Tibial nerve (tissue), 4 donors: ENCODE measurements at regions not wholly inside any gene's neighbourhood (a gene's known extent, or its start where the extent isn't known, plus 50 kb on each side); places are given as distances from the start of the nearest gene placed in this dataset.

Experiments used
- DNase-seq, 2 donors: peaks; one replicate each; pipeline ENCODE4 v3.0.0-alpha.2; 2019; ENCODE audit warnings: low spot score in 2 of 2
- H3K27ac ChIP-seq, 4 donors: fragments of 200-600 bp; sonication (generic) in 3 of 4; one replicate each; pipeline ENCODE4 v1.5.1; 2017 to 2019; ENCODE audit warnings: mild to moderate bottlenecking in 1 of 4
- H3K27me3 ChIP-seq, 2 donors: fragments of 200-600 bp; sonication (generic) in 1 of 2; one replicate each; pipeline versions ENCODE4 v1.5.1 to v1.6.0; 2017 to 2019
- H3K36me3 ChIP-seq, 3 donors: fragments of 200-600 bp; sonication (generic); one replicate each; pipeline ENCODE4 v1.5.1; 2018 to 2019
- H3K4me1 ChIP-seq, 4 donors: fragments of 200-600 bp; sonication (generic) in 3 of 4; one replicate each; pipeline ENCODE4 v1.5.1; 2017 to 2019
- H3K4me3 ChIP-seq, 4 donors: fragments of 200-600 bp; sonication (generic) in 3 of 4; one replicate each; pipeline ENCODE4 v1.5.1; 2017 to 2019; ENCODE audit warnings: mild to moderate bottlenecking in 1 of 4, moderate library complexity in 1 of 4
- H3K9me3 ChIP-seq, 4 donors: fragments of 200-600 bp; sonication (generic) in 3 of 4; one replicate each; pipeline ENCODE4 v1.5.1; 2017 to 2019
- EP300 ChIP-seq, 2 donors: sonication (generic); formaldehyde crosslinking; IDR thresholded peaks; one replicate each; pipeline ENCODE4 v1.6.1; 2017; ENCODE audit warnings: antibody characterized with exemption in 2 of 2, mild to moderate bottlenecking in 1 of 2
- POLR2A ChIP-seq, 2 donors: fragments of 450-650 bp; IDR thresholded peaks; one replicate each; pipeline ENCODE4 v1.6.1; 2017; ENCODE audit warnings: antibody characterized with exemption in 2 of 2, mild to moderate bottlenecking in 2 of 2, moderate library complexity in 2 of 2
- WGBS, 2 donors: methylation state at CpG; one replicate each; pipeline ENCODE4 v1.1.5; 2018; 5-methylcytosine and 5-hydroxymethylcytosine counted together
- TF ChIP-seq, protein P1 (sequence below), 5 experiments: fragments of 200-600 bp in 3 of 5; fragments of 450-650 bp in 2 of 5; sonication (generic) in 3 of 5; IDR thresholded peaks; one replicate each; pipeline ENCODE4 v1.5.1; 2016 to 2019; ENCODE audit warnings: antibody characterized with exemption in 5 of 5, mild to moderate bottlenecking in 3 of 5, moderate library complexity in 2 of 5

DNA sequence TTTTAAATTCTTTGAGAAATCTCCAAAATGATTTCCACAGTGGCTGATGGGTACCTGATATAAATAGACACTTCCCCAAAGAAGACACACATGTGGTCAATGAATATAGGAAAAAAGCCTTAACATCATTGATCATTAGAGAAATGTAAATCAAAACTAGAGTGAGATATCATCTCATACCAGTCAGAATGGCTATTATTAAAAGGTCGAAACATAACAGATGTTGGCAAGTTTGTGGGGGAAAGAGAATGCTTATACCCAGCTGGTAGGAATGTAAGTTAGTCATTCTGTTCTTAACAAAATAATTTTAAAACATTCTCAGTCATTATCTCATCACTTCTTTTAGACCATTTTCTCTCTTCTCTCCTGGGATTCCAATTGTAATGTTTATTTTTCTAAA, 1666.0 kb upstream of the ACO1 start:
- 80 to 81% methylated on average over 1 of the region's 1 CpG for WGBS, 2 donors
- Histone ChIP-seq H3K9me3 (no peaks in the 10 kb centered on the region), H3K36me3 (no peaks in the 10 kb centered on the region), H3K4me3 (no peak overlapping the region), H3K27ac (no peak overlapping the region), H3K4me1 (no peaks in the 10 kb centered on the region), H3K27me3 (no peaks in the 10 kb centered on the region)
- DNase-seq = no peak
- TF ChIP-seq POLR2A (IDR thresholded peaks at IDR 0.05) = no peak

DNA sequence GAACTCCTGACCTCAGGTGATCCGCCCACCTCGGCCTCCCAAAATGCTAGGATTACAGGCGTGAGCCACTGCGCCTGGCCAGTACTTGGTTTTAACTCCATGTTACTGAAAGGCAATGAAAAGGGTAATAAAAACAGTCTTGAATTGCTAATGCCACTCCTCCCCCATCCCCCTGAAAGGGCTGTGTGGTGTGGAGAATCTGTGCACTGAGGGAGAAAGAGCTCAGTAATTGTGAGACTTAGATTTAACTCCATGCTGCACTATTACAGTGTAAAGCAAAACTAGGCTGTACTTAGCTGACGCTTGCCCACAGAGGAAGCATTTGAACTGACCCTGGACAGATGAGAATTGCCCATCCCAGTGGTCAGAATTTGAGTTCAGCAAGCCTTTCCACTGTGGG, 1662.4 kb upstream of the ACO1 start:
- no peak for DNase-seq
- Histone ChIP-seq H3K4me1 (no peaks in the 10 kb centered on the region), H3K36me3 (no peaks in the 10 kb centered on the region), H3K9me3 (peaks cover 0 to 11% (median 0%) of the 10 kb centered on the region in 4 donors), H3K4me3 (no peak overlapping the region), H3K27me3 (no peaks in the 10 kb centered on the region), H3K27ac (no peak overlapping the region)
- TF ChIP-seq, protein P1, sequence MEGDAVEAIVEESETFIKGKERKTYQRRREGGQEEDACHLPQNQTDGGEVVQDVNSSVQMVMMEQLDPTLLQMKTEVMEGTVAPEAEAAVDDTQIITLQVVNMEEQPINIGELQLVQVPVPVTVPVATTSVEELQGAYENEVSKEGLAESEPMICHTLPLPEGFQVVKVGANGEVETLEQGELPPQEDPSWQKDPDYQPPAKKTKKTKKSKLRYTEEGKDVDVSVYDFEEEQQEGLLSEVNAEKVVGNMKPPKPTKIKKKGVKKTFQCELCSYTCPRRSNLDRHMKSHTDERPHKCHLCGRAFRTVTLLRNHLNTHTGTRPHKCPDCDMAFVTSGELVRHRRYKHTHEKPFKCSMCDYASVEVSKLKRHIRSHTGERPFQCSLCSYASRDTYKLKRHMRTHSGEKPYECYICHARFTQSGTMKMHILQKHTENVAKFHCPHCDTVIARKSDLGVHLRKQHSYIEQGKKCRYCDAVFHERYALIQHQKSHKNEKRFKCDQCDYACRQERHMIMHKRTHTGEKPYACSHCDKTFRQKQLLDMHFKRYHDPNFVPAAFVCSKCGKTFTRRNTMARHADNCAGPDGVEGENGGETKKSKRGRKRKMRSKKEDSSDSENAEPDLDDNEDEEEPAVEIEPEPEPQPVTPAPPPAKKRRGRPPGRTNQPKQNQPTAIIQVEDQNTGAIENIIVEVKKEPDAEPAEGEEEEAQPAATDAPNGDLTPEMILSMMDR (IDR thresholded peaks at IDR 0.05) = no peak
- TF ChIP-seq EP300 (IDR thresholded peaks at IDR 0.05) (no peak), POLR2A (IDR thresholded peaks at IDR 0.05) (no peak)
- WGBS, 2 donors = 52 to 68% methylated on average over 5 of the region's 5 CpGs

DNA sequence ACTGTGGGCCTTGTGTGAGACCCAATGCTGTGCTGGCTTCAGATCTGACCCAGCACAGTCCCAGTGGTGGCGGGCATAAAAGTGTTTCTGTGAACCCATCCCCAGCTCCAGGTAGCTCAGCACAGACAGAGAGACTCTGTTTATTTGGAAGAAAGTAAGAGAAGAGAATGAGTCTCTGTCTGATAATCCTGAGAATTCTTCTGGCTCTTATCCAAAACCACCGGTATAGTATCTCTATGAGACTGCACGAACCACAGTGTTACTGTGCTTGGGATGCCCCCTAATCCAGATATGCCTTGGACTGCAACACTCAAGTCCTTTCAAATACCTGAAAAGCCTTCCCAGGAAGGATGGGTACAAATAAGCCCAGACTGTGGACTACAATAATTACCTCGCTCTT, 1660.8 kb upstream of the ACO1 start:
- TF ChIP-seq POLR2A (IDR thresholded peaks at IDR 0.05) = no peak
- TF ChIP-seq, protein P1 (IDR thresholded peaks at IDR 0.05) = no peak
- no peak for TF ChIP-seq EP300 (IDR thresholded peaks at IDR 0.05)
- WGBS, 2 donors = 46 to 71% methylated on average over 4 of the region's 4 CpGs
- Histone ChIP-seq H3K27me3 (no peaks in the 10 kb centered on the region), H3K4me3 (no peak overlapping the region), H3K9me3 (peaks cover 0 to 11% (median 0%) of the 10 kb centered on the region in 4 donors), H3K4me1 (no peaks in the 10 kb centered on the region), H3K36me3 (no peaks in the 10 kb centered on the region), H3K27ac (no peak overlapping the region)
- no peak for DNase-seq

DNA sequence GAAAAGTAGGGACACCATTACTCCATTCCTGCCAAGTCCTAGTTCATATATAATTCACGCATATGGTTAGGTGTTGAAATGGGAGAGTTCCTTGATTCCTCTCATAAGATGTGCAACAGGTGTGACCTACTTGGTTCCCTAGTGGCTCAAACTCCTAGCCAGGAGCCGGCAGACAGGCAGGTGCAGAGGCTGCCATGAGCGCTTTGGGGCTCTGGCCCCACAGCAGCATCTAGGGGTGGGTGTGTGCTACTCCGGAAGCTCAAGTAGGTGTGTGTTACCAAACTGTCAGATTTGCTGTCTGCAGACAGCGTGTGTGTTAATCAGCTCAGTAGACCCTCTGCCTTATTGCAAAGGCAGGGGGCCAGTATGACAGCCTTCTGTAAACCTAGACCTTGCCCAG, 1652.4 kb upstream of the ACO1 start:
- Histone ChIP-seq H3K4me3 (no peak overlapping the region), H3K4me1 (no peaks in the 10 kb centered on the region), H3K9me3 (no peaks in the 10 kb centered on the region), H3K27me3 (no peaks in the 10 kb centered on the region), H3K27ac (no peak overlapping the region), H3K36me3 (no peaks in the 10 kb centered on the region)
- 83 to 86% methylated on average over 5 of the region's 5 CpGs for WGBS, 2 donors
- DNase-seq = no peak
- TF ChIP-seq, protein P1 (IDR thresholded peaks at IDR 0.05) = no peak
- no peak for TF ChIP-seq POLR2A (IDR thresholded peaks at IDR 0.05)
- TF ChIP-seq EP300 (IDR thresholded peaks at IDR 0.05) = no peak

DNA sequence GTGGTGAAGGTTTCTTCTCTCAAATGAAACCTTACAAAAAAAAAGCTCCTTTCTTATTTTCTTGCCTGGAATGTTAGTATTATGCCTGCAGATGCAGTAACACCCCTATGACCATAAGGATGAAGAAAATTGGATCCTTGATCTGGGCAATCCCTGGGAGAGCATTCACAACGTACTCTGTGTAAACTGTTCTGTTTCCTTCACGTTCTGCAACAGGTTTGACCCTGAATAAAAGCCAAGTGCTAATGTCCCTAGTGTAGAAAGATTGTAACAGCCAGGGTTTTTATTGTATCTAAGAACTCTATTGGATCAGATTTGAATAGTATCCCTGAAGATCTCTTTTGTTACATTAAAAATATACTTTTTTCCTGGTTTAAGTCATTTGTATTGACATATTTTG, 1639.6 kb upstream of the ACO1 start:
- 13 to 14% methylated on average over 2 of the region's 2 CpGs for WGBS, 2 donors
- Histone ChIP-seq H3K9me3 (no peaks in the 10 kb centered on the region), H3K27ac (no peak overlapping the region), H3K27me3 (no peaks in the 10 kb centered on the region), H3K36me3 (no peaks in the 10 kb centered on the region), H3K4me3 (no peak overlapping the region), H3K4me1 (no peaks in the 10 kb centered on the region)
- TF ChIP-seq, protein P1 (IDR thresholded peaks at IDR 0.05) = no peak
- TF ChIP-seq EP300 (IDR thresholded peaks at IDR 0.05) (no peak), POLR2A (IDR thresholded peaks at IDR 0.05) (no peak)
- no peak for DNase-seq

DNA sequence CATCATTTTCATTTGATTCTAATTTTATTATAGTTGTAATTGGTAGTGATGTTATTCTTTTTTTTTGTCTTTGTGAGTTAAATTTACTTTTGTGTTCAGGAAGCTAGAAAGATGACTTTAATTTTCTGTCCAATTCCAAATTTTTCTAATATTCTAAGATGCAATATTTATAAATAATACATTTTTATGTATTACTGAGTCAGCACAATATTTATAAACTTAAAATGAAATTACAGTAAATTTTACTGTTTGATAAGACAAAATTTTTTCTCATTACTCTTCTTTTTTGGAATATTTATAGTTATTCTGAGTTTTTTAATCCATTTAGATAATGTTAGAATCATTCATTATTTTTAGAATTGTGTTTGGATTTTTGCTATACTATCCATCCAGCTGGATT, 1637.9 kb upstream of the ACO1 start:
- Histone ChIP-seq H3K9me3 (no peaks in the 10 kb centered on the region), H3K4me3 (no peak overlapping the region), H3K4me1 (no peaks in the 10 kb centered on the region), H3K27me3 (no peaks in the 10 kb centered on the region), H3K36me3 (no peaks in the 10 kb centered on the region), H3K27ac (no peak overlapping the region)
- no peak for DNase-seq
- TF ChIP-seq EP300 (IDR thresholded peaks at IDR 0.05) (no peak), POLR2A (IDR thresholded peaks at IDR 0.05) (no peak)
- TF ChIP-seq, protein P1 (IDR thresholded peaks at IDR 0.05) = no peak
